Nephron (organoid): ENCODE measurements at regions not wholly inside any gene's neighbourhood (a gene's known extent, or its start where the extent isn't known, plus 50 kb on each side); places are given as distances from the start of the nearest gene placed in this dataset.
A peak's percentile ranks its signal among the peaks of the same experiment; 100 is the strongest.

Experiments used
- H3K27ac Mint-ChIP-seq, 3 experiments: 2 replicates each; pipeline ENCODE4 v1.8.0; 2020; ENCODE audit warnings: mixed read lengths in 3 of 3, mild to moderate bottlenecking in 2 of 3, moderate library complexity in 1 of 3
- H3K27me3 Mint-ChIP-seq: 2 replicates; pipeline ENCODE4 v1.8.0; 2021; ENCODE audit warnings: low read depth, mild to moderate bottlenecking, moderate library complexity, mixed read lengths
- H3K36me3 Mint-ChIP-seq: 2 replicates; pipeline ENCODE4 v1.8.0; 2020; ENCODE audit warnings: low read depth, mixed read lengths
- H3K4me1 Mint-ChIP-seq: 2 replicates; pipeline ENCODE4 v1.8.0; 2020; ENCODE audit warnings: mixed read lengths
- H3K4me3 Mint-ChIP-seq, 3 experiments: 2 replicates each; pipeline ENCODE4 v1.8.0; 2020; ENCODE audit warnings: mild to moderate bottlenecking in 3 of 3, mixed read lengths in 3 of 3, moderate library complexity in 2 of 3
- H3K9me3 Mint-ChIP-seq: 2 replicates; pipeline ENCODE4 v1.8.0; 2020; ENCODE audit warnings: mixed read lengths
- CTCF ChIP-seq, 3 experiments: fragments of 200-600 bp; sonication (generic); IDR thresholded peaks; one replicate each; pipeline ENCODE4 v1.5.0; 2021; ENCODE audit warnings: antibody characterized with exemption in 3 of 3; ENCODE audit not compliant: unreplicated experiment in 3 of 3

GRCh38 chr17:71071837-71072236, 902.5 kb downstream of the KCNJ2 start:
- Mint-ChIP-seq H3K36me3 (no peaks in the 10 kb centered on the region), H3K4me3 (no peak overlapping the region), H3K27ac (no peak overlapping the region), H3K4me1 (peaks cover 10% of the 10 kb centered on the region), H3K27me3 (peaks cover 11% of the 10 kb centered on the region), H3K9me3 (no peaks in the 10 kb centered on the region)
- TF ChIP-seq CTCF (IDR thresholded peaks at IDR 0.05; ENCODE audit: unreplicated experiment in 3 of 3), result no peak

- H3K9me3 Mint-ChIP-seq, result peaks cover 3% of the 10 kb centered on the region
- no peaks in the 10 kb centered on the region for H3K36me3 Mint-ChIP-seq
- TF ChIP-seq CTCF (IDR thresholded peaks at IDR 0.05; ENCODE audit: unreplicated experiment in 3 of 3), result no peak
- H3K4me1 Mint-ChIP-seq, result no peaks in the 10 kb centered on the region
- H3K27ac Mint-ChIP-seq, result no peak overlapping the region
- H3K4me3 Mint-ChIP-seq, result no peak overlapping the region
- no peaks in the 10 kb centered on the region for H3K27me3 Mint-ChIP-seq
Measured at GRCh38 chr17:71080937-71081336, 911.6 kb downstream of the KCNJ2 start.

- no peaks in the 10 kb centered on the region for H3K36me3 Mint-ChIP-seq
- H3K27ac Mint-ChIP-seq, result no peak overlapping the region
- no peaks in the 10 kb centered on the region for H3K4me1 Mint-ChIP-seq
- no peaks in the 10 kb centered on the region for H3K27me3 Mint-ChIP-seq
- no peak overlapping the region for H3K4me3 Mint-ChIP-seq
- TF ChIP-seq CTCF (IDR thresholded peaks at IDR 0.05; ENCODE audit: unreplicated experiment in 3 of 3), result no peak
- peaks cover 3% of the 10 kb centered on the region for H3K9me3 Mint-ChIP-seq
Measured at GRCh38 chr17:71081666-71082065, 912.3 kb downstream of the KCNJ2 start.

- Mint-ChIP-seq H3K4me1 (no peaks in the 10 kb centered on the region), H3K4me3 (no peak overlapping the region), H3K27ac (no peak overlapping the region), H3K9me3 (peaks cover 3% of the 10 kb centered on the region), H3K27me3 (no peaks in the 10 kb centered on the region), H3K36me3 (no peaks in the 10 kb centered on the region)
- peak in 1 of 3 experiments; percentile 37 for TF ChIP-seq CTCF (IDR thresholded peaks at IDR 0.05; ENCODE audit: unreplicated experiment in 3 of 3)
Measured at GRCh38 chr17:71084219-71084618, 914.9 kb downstream of the KCNJ2 start.

- H3K4me3 Mint-ChIP-seq, result no peak overlapping the region
- H3K9me3 Mint-ChIP-seq, result peaks cover 3% of the 10 kb centered on the region
- no peak overlapping the region for H3K27ac Mint-ChIP-seq
- no peaks in the 10 kb centered on the region for H3K36me3 Mint-ChIP-seq
- no peak for TF ChIP-seq CTCF (IDR thresholded peaks at IDR 0.05; ENCODE audit: unreplicated experiment in 3 of 3)
- no peaks in the 10 kb centered on the region for H3K4me1 Mint-ChIP-seq
- H3K27me3 Mint-ChIP-seq, result no peaks in the 10 kb centered on the region
Measured at GRCh38 chr17:71084838-71085237, 915.5 kb downstream of the KCNJ2 start.

- Mint-ChIP-seq H3K4me1 (no peaks in the 10 kb centered on the region), H3K27ac (no peak overlapping the region), H3K4me3 (no peak overlapping the region), H3K36me3 (no peaks in the 10 kb centered on the region), H3K9me3 (no peaks in the 10 kb centered on the region), H3K27me3 (no peaks in the 10 kb centered on the region)
- TF ChIP-seq CTCF (IDR thresholded peaks at IDR 0.05; ENCODE audit: unreplicated experiment in 3 of 3), result peak in 1 of 3 experiments; percentile 21
Measured at GRCh38 chr17:71085238-71086033, 916.1 kb downstream of the KCNJ2 start.
